ENCODE measurements at regions not wholly inside any gene's neighbourhood (a gene's known extent, or its start where the extent isn't known, plus 50 kb on each side); places are given as distances from the start of the nearest gene placed in this dataset.

- no peak for TF ChIP-seq HDAC2 (IDR thresholded peaks at IDR 0.05; ENCODE audit: borderline replicate concordance in 1 of 2, low read depth in 2 of 2, low read length in 2 of 2)
- TF ChIP-seq RBBP5 (IDR thresholded peaks at IDR 0.05; ENCODE audit: borderline replicate concordance, low read depth, low read length), result no peak
- TF ChIP-seq TBP (IDR thresholded peaks at IDR 0.05; ENCODE audit: low read depth, low read length), result no peak
- TF ChIP-seq KDM4A (IDR thresholded peaks at IDR 0.05; ENCODE audit: low read depth, low read length, severe bottlenecking), result no peak
- TF ChIP-seq E2F6 (IDR thresholded peaks at IDR 0.05), result no peak
- TF ChIP-seq ATF3 (IDR thresholded peaks at IDR 0.05; ENCODE audit: insufficient read depth, low read depth, low read length), result no peak
Measured at GRCh38 chr7:155382802-155383171, 75.1 kb upstream of the EN2 start (continued).
